GM12865 (cell line): ENCODE measurements at regions not wholly inside any gene's neighbourhood (a gene's known extent, or its start where the extent isn't known, plus 50 kb on each side); places are given as distances from the start of the nearest gene placed in this dataset.
"Not testable (repeated sequence)": the region's sequence is repeated elsewhere in the genome, so short reads cannot be mapped to it uniquely, and the experiment has no call there.

Experiments used
- DNase-seq: peaks from one replicate; pipeline ENCODE4 v3.0.0; 2010; ENCODE audit warnings: low read depth
- H3K4me3 ChIP-seq: 2 replicates; pipeline ENCODE4 v1.5.1; 2011; ENCODE audit warnings: mild to moderate bottlenecking, low read depth, low read length, control low read depth
- TF ChIP-seq, protein P1 (sequence below): IDR thresholded peaks from 2 replicates; pipeline ENCODE4 v1.5.1; 2011; ENCODE audit warnings: low read length, control low read depth, low read depth, inconsistent platforms; ENCODE audit not compliant: insufficient read depth; ENCODE audit errors: missing control alignments

DNA sequence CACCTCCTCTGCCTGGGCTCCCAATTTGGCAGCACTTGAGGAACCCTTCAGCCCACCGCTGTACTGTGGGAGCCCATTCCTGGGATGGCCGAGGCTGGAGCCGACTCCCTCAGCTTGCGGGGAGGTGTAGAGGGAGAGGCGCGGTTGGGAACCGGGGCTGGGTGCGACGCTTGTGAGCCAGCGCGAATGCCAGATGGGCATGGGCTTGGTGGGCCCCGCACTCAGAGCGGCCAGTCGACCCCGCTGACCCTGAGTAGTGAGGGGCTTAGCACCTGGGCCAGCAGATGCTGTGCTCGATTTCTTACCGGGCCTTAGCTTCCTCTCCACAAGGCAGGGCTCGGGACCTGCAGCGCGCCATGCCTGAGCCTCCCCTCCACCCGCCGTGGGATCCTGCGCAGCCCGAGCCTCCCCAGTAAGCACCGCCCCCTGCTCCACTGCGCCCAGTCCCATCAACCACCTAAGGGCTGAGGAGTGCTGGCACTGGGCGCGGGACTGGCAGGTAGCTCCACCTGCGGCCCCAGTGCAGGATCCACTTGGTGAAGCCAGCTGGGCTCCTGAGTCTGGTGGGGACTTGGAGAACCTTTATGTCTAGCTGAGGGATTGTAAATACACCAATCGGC lies 58.3 kb upstream of the DEFB108B start:
- no peak overlapping the region for H3K4me3 ChIP-seq
- no peak for DNase-seq
- TF ChIP-seq, protein P1, sequence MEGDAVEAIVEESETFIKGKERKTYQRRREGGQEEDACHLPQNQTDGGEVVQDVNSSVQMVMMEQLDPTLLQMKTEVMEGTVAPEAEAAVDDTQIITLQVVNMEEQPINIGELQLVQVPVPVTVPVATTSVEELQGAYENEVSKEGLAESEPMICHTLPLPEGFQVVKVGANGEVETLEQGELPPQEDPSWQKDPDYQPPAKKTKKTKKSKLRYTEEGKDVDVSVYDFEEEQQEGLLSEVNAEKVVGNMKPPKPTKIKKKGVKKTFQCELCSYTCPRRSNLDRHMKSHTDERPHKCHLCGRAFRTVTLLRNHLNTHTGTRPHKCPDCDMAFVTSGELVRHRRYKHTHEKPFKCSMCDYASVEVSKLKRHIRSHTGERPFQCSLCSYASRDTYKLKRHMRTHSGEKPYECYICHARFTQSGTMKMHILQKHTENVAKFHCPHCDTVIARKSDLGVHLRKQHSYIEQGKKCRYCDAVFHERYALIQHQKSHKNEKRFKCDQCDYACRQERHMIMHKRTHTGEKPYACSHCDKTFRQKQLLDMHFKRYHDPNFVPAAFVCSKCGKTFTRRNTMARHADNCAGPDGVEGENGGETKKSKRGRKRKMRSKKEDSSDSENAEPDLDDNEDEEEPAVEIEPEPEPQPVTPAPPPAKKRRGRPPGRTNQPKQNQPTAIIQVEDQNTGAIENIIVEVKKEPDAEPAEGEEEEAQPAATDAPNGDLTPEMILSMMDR = no peak

DNA sequence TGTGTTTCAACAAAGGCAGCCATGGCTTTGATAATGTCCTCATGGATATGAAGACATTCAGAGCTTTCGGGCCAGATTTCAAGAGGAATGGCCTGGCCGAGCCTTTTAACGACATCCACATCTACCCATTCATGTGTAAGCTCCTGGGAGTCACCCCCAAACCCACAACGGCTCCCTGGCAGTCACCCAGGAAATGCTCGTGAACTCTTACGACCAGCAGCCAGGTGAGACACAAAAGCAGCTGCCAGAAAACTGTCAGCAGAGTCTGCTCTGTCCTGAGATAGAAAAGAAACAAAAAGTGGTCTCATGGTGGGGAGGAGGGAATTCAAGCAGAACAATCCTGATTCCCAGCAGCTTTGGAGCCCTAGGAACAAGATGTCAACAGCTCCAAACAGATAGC lies 52.9 kb upstream of the DEFB108B start:
- not testable (repeated sequence) for H3K4me3 ChIP-seq, DNase-seq

DNA sequence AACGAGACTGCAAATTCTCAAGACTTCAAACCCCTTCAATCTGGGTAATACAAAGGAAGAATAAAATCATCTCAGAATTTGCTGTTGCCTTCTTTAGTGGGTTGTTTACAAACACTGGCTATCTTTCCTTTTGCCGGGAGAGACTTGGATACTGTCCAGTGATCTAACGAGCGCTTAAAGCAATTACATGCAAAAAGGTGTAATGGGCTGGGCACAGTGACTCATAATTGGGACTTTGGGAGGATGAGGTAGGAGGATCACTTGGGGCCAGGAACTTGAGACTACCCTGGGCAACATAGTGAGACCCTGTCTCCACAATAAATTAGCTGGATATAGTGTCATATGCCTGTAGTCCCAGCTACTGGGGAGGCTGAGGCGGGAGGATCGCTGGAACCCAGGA lies 52.2 kb upstream of the DEFB108B start:
- H3K4me3 ChIP-seq, DNase-seq: not testable (repeated sequence)

DNA sequence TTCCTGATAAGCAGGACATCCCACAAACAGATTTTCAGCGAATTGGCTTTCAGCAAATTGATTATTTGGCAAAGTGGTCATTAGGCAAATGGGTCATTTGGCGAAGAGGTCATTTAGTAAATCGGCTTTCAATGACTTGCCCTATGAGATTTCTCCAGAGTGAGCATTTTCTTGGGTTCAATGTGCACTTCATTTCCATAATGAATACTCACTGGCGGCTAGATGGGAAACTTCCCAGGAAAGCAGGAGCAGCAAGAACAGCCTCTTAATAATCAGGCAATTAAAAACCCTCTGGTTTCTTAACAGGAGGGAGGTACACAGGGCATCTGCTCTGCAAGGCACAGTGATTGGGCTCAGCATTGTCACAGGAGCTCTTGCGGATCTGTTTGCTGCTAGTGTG lies 51.5 kb upstream of the DEFB108B start:
- not testable (repeated sequence) for DNase-seq, H3K4me3 ChIP-seq

DNA sequence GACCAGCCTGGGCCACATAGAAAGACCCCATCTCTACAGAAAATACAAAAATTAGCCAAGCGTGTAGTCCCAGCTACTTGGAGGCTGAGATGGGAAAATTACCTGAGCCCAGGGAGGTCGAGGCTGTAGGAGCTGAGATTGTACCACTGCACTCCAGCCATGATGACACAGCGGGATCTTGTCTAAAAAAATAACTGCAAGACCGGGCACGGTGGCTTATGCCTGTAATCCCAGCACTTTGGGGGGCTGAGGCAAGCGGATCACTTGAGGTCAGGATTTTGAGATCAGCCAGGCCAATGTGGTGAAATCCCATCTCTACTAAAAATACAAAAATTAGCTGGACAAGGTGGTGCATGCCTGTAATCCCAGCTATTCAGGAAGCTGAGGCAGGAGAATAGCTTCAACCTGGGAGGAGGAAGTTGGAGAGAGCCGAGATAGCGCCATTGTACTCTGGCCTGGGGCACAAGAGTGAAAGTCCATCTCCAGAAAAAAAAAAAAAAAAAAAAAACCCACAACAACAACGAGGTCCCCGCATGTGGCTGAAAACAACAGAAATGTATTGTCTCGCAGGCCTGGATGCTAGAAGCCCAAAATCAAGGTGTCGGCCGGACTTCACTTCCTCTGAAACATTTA lies 50.7 kb upstream of the DEFB108B start:
- H3K4me3 ChIP-seq, DNase-seq: not testable (repeated sequence)

DNA sequence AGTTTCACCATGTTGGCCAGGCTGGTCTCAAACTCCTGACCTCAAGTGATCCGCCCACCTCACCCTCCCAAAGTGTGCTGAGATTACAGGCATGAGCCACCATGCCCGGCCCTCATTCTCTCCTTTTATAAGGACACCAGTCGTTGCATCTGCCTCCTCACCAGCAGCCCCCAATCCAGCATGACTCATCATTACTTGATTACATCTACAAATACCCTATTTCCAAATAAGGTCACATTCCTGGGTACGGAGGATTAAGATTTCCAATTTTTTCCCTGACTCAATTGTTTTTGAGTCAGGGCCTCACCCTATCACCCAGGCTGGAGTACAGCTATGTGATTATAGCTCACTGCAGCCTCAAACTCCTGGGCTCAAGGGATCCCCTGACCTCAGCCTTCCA lies 49.8 kb upstream of the DEFB108B start:
- not testable (repeated sequence) for H3K4me3 ChIP-seq, DNase-seq
